ENCODE measurements at regions not wholly inside any gene's neighbourhood (a gene's known extent, or its start where the extent isn't known, plus 50 kb on each side); places are given as distances from the start of the nearest gene placed in this dataset.
A peak's percentile ranks its signal among the peaks of the same experiment; 100 is the strongest.

DNA sequence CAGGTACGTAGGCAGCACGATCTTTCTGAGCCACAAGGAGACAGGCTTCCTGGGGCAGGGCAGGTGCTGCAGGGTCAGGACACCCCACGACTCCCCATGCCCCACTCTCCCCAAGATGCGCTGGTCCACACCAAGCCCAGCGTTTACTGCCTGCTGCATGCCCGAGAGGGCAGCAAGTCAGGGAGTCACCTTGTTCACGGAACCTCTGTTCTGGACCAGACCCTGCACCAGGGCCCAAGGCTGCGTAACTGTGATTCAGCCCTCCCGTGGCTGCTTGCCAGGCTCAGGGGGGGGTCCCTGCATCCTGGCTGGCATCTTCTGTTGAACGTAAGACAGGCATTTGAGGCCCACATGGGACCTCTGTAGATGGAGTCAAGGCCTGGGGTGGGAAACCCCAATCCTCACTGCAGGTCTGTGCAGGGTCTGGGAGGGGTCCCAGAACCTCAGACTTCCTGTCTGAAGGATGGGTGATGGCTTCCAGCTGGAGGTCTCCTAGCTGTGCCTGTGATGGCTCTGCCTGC lies 228.6 kb upstream of the RTL1 start:
- FAIRE-seq: no peak

DNA sequence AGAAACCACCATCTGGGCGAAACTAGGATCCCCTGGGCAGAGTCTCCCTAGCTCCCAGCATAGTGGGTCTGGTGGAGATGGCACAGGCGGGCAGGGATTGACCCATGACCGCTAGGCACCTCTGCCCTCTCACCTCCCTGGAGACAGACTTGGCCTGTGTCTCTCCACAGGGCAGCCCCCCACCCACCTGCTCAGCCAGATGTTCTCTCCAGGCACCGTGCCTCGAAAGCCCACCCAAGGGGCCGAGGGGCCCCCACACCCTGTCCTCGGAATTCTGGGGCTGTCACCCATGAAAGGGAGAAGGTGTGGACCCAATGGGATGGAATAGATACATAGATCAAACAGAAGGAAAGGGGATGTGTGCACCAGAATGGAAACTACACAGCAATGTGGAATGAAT lies 229.1 kb upstream of the RTL1 start:
- no peak for FAIRE-seq
- DNase-seq (ENCODE audit: low spot score): no peak

More for the DNA sequence above, 228.6 kb upstream of the RTL1 start:
- no peak for DNase-seq (ENCODE audit: low spot score)

DNA sequence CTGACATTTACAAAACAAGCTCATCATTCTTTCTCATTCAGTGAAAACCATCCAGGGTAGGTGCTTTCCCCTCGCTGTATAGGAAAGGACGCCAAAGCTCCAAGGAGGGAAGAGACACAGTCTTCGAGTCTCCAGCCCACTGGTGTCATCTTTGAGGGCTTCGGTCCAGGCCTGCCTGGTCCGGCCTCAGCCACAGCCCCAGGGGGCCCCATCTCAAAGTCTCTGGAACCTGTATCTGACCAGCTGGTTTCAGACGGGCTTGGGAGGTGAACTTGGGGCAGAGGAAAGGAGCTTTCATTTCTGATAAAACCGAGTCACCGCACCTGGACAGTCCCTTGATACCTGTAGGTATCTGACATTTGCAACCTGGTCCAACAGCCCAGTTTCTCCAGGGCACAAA lies 229.5 kb upstream of the RTL1 start:
- no peak for DNase-seq (ENCODE audit: low spot score)
- FAIRE-seq: no peak

DNA sequence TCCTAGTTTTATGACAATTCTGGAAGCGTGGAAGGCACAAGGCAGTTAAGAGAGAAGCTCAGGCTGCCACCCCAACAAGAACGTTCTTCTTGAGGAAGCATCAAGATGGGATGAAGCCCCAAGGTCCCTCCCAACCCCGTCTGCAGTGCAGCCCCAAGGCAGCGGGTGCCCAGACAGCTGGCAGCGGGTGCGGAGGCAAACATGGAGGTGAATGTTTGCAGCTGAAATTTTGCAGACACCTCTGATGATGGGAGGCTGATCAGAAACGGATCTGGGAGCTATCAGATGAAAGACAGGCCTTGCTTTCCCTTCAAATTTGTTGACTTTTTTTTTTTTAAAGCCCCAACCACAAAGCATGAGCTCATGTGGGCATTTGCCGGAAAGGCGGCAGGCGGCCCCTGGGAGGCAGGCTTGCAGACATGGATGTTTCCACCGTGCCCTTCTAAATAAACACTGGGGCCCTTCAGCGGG lies 230.7 kb upstream of the RTL1 start:
- no peak for FAIRE-seq
- no peak for DNase-seq (ENCODE audit: low spot score)

DNA sequence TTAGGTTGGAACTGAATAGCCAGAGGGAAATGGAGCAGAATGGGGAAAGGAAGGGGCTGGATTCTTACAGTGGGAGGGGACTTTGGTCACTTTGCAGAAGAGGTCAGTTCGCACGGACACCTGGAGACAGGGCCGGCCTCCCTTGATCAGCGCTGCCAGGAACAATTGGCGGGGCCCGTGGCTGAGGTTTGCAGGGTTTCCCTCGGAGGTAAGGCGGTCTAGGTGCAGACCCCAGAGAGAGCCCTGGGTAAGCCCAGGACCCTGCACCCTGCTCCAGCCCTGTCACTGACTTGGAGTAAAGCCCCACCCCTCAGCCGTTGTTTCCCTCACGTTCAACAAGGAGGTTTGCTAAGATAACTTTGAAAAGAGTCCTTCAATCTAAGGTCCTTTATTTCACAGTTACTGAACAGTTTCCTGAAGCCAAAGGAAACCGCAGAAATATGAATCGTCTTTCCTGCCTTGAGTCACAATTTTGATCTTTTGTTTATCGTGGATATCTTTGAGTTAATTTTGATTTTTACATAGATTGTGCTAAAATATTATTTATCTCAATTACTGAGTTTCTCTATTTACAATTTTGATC lies 231.4 kb upstream of the RTL1 start:
- DNase-seq (ENCODE audit: low spot score) (no peak), FAIRE-seq (no peak)

DNA sequence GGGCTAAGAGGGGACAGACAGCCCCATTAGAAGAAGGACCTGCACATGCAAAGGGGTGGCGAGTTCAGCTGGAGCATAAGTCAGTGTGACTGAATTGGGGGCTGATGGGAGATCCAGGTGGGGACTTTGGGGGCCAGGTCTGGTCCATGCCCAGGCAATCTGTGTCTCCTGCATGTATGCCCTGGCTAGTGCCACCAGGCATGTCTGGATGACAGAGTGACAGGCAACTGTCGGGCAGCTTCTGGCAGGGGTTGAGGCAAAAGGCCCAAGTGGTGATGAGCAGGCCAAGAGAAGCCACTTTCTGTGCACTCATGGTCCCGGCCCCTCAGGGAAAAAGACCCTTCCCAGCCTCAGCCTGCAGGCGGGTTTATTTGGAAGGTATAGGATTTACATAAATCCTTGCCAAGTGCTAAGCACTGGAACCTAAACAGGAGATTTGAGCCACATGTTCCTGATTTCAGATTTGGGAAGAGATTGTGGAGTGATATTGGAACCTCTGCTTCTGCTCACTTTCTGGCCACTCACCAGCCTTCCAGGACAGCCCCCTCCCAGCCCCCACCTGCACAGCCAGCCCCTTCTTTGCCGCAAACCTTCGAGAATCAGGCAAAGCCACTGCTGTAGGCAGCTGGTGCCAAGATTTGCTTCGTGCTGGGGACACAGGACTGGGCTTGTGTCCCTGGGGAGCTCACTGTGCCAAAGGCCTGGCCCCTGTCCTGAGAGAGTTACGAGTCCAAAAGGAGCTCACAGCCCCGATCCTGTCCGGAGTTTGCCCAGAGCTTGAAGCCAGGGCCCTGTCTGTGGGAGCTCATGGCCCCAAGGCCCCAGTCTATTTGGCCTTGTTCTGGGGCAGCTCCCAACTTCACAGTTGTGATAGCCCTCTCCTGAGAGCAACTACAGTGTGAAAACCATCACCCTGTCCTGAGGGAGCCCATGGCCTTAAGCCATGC lies 232.5 kb upstream of the RTL1 start:
- no peak for FAIRE-seq
- DNase-seq (ENCODE audit: low spot score): no peak

DNA sequence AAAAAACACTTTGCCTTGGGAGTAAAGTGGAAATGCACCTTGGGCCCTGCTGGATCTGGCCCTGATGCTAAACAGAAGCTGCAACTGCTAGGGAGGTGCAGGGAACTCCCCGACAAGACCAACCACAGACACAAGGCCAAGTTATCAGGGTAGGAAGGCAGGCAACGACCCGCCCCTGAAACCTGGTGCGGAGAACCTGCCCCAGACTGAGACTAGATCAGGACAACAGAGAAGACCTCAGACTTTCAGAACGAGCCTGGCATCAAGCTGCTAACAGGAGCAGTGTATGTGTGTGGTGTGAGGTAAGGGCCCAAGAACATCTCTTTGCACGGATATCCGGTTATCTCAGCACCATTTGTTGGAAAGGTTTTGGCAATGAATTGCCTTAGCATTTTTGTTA lies 233.7 kb upstream of the RTL1 start:
- no peak for FAIRE-seq
- no peak for DNase-seq (ENCODE audit: low spot score)

DNA sequence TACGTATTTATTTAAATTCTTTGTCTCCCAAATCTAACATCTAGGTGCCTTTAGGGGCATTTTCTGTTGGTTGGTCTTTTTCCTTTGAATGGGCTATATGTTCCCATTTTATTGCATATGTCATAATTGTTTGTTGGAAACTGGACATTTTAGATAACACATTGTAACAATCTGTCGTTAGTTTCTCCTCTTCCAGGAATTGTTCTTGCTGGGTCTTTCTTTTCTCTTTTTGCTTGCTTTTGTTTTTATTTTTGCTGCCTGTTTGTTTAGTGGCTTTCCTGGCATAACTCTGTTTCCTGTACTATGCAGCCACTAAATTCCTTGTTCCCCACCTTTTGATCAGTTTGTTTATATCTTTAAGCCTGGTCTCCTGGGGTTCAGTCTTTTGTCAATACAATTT lies 244.3 kb upstream of the RTL1 start:
- FAIRE-seq: no peak

DNA sequence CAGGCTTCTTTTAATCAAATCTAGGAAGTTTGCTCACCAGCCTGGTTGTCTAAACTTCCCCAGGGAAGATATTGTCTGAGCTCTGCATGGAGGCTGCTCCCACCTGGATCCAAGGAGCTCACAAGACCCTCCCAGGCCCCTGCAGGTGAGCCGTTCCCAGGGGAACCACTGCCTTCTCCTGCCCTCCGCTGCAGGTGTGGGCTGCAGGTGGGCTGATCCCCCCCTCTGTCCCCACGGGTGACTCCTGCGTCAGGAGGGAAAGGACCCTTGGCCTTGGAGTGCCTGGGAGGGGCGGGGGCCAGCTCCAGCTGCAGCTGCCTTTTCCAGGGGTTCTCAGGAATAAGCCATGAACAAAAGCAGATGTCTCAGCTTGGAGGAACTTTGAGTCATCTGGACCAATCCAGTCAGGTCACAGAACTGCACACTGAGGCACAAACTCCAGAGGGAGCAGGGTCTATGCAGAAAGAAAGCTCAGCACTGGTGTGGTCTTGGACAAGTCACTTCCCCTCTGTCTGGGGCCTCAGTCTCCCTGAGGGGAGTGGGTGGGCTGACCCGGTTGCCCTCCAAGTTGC lies 246.6 kb upstream of the RTL1 start:
- FAIRE-seq: no peak
- DNase-seq (ENCODE audit: low spot score): no peak

More for the DNA sequence above, 244.3 kb upstream of the RTL1 start:
- no peak for DNase-seq (ENCODE audit: low spot score)

DNA sequence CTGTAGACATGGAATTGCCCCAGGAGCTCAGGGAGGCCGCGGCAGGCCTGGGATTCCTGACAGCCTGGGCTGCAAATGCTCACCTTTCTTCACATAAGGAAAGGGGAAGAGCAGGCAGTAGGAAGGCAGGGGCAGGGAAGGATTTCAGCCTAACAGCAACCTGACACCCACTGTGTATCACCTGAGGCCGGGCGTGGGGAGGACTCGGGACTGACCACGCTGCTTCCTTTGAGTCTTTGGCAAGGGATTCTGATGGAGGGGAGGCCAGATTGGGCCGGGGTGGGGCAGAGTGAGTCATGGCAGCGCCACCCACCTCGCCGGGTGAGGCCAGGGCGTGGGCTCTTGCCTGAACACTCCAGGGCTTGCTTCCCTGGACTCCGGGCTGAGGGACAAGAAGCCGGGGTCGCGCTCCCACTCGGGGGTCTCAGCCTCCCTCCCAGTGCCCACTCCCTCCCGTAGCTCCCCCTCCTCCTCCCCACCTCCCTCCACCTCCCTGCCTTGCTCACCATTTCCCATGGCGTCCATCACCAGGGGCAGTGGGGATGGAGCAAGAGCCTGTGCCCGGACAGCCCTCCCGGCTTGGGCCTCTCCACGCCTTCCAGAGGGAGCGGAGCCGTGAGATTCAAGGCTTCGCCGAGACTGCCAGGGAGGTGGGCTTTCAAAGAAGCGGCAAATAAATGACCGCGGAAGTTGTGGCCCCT lies 247.9 kb upstream of the RTL1 start:
- FAIRE-seq (no peak), DNase-seq (ENCODE audit: low spot score) (peak; percentile 56)

DNA sequence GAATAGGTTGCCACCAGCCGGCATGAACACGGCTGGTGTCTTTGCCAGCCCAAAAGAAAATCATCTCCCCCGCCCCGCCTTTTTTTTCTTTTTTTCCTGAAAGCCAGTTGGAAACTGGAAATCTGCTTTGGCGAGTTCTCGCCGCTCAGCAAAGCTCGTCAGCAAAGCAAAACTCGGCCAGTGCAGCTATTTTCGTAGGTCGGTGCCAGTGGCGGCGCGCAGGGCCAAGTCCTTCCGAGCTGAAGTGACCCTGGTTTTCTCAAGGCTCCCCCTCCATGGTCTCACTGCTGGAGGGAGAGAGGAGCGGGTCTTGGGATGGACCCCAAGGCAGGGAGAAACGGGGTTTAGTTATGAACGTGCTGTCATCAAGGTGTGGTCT lies 248.4 kb upstream of the RTL1 start:
- FAIRE-seq: no peak
- DNase-seq (ENCODE audit: low spot score): no peak

DNA sequence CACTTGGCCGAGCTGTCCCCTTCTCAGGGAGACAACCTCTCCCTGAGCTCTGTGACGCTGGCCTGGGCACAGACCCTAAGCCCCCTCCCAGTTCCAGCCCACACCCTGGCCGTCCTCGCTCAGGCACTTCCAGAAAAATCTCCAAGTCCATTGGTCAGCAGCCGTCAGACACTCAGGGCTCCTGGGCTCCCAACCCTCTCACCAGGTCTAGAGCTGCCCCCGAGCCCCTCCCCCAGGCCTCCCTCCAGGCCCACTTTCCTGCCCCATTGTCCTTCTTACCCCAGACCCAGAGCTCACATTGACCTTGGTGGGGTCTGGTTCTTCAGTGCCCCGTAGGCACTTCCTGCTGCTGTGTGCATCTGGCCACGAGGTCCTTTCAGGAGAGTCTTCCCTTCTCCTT lies 249.3 kb upstream of the RTL1 start:
- no peak for DNase-seq (ENCODE audit: low spot score)
- FAIRE-seq: no peak

DNA sequence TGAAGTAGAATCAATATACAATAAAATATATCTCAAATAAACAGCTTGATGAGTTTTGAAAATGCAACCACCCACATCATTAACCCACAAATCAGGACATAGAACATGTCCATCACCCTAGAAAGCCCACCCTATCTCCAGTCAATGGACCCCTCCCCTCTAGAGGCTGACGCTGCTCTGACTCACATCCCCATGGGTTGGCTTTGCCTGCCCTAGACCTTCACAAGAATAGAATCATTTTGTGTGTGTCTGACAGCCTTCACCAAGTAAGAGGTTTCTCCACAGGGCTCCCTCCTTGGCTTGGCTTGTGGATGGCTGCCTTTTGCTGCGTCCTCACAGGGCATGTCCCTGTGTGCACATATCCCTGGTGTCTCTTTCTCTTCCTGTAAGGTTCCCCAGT lies 250.2 kb upstream of the RTL1 start:
- FAIRE-seq: no peak
- no peak for DNase-seq (ENCODE audit: low spot score)

DNA sequence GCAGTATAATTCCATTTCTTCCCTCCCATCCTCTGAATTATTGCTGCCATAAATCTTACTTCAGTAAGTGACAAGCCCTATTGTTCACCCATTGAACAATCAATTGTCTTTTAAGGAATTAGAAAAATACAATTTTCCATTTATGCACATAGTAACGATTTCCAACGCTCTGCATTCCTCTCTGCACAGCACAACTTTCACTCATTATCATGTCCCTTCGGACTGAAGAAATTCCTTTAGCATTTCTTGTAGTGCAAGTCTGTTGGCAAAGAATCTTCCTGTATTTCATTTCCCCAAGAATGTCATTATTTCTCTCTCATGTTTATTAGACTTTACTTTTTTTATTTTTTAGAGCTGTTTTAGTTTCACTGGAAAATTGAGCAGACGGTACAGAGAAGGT lies 252.1 kb upstream of the RTL1 start:
- FAIRE-seq: no peak
- no peak for DNase-seq (ENCODE audit: low spot score)

DNA sequence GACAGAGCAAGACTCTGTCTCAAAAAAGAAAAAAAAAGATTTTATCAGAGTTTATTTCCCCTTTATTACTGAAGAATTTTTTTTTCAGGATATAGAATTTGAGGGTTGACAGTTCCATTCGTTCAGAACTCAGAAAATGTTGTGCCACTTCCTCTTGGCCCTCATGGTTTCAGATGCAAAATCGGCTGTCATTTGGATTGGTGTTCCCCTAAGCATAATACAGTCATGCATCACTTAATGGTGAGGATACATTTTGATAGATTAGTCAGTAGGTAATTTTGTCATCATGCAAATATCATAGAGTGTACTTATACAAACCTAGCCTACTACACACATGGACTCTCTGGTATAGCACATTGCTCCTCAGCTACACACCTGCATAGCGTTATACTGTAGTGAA lies 263.9 kb upstream of the RTL1 start:
- FAIRE-seq: no peak
- DNase-seq (ENCODE audit: low spot score): no peak

DNA sequence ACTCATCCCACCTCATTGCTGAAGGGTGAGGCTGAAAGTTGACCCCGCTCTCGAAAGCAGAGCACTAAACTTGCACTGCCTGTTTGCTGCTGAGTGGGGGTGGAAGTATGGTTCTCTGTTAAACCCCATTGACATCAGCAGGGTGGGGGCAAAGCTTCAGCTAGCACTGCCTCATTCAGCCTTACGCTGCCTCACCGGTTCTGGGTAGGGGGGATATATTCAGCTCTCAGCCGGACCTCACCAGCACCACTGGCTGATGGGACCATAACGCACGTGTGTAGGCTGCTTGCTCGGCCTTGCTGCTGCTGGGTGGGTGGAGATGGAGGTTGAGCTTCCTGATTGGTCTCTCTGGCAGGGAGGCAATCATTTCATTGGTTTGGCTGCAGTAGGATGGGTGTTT lies 265.7 kb upstream of the RTL1 start:
- DNase-seq (ENCODE audit: low spot score): no peak
- no peak for FAIRE-seq

DNA sequence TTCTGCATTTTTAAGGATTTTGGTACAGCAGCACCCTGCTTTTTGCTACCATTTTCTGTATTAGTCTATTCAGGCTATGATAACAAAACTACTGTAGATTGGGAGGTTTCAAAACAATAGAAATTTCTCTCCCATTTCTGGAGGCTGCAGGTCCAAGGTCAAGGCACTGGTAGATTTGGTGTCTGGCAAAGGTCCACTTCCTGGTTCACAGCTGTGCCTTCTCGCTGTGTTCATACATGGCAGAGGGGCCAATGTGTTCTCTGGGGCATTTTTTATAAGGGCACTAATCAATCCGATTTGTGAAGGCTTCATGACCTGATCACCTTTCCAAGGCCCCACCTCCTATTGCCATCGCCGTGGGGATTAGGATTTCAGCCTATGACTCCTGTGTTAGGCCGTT lies 268.1 kb upstream of the RTL1 start:
- no peak for FAIRE-seq
- DNase-seq (ENCODE audit: low spot score): no peak

DNA sequence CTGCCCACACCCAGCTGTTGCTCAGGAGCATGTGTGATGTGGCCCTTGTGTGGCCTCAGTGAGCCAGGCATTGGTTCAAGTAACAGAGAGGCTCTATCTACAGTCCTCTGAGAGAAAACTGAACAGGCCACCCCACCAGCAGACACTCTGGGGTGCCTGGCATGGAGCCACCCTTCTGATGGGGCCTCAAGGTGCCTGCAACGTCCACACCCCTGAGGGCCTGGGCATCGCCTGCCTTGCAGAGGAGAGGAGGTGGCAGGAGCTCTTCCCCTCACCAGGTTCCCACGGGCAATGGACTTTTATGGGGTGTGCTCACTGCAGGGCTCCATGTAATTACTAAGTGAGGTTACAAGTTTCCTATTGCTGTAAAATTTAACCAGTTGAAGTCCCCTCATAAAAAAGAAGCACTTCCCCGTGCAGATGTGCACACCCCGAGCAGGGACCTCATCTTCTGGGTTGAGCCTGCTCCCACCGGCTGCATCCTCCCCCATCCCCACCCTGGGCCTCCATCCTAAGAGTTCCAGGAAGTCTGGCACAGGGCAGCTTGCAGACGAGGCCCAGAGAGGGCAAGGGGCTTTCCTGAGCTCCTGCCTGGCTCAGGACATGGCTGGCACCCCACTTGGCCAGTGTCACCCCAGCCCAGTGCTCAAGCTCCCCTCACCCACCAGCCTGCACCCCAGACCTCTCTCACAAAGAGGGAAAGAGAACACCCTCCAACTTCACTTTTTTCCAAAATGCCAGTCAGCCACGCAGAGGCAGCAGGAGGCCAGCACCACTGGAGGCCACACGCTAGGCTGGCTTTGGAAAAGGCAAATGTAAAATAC lies 270.4 kb upstream of the RTL1 start:
- DNase-seq (ENCODE audit: low spot score) (no peak), FAIRE-seq (no peak)

DNA sequence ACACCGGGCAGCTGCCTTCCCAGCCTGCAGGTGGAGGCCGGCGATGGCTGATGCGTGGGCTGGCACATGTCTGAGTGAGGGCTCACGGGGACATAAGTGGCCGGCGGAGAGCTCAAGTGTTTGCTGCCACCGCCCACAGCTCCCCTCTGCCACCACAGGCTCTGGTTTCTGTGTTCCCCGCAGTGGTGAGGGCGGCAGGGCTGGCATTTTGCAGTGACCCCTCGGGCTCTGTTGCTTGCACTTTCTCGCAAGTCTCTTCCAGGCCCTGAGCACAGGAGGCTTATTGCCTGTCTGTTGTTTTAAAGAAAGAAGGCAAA lies 271.0 kb upstream of the RTL1 start:
- FAIRE-seq (no peak), DNase-seq (ENCODE audit: low spot score) (no peak)

DNA sequence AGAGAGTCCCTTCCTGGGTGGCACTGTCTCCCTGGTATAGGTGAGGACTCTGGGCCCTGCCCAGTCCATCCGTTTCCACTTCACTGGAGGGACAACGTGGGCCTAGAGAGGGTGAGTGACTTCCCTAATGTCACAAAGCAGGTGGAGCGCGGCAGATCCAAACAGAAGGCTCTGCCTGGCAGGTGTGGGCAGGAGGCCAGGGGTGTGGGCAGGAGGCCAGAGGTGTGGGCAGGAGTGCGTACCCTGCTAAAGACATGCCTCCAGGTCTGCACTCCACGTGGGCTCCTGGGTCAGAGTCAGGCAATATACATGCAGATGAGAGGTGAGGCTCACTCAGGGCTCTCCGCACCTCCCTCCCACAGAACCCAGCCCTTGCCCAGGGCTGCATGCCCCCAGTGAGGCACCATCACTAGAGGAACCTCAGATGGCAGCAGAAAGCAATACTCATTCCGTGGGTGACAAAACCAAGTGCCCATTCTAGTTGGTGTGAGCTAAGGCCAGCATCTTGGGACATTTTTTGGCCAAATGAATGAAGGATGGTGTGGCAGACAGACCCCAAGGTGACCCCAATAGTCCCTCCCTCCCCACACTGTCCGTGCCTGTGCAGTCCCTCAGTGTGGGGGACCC lies 271.6 kb upstream of the RTL1 start:
- no peak for DNase-seq (ENCODE audit: low spot score)
- no peak for FAIRE-seq
